ENCODE measurements at regions not wholly inside any gene's neighbourhood (a gene's known extent, or its start where the extent isn't known, plus 50 kb on each side); places are given as distances from the start of the nearest gene placed in this dataset.

DNA sequence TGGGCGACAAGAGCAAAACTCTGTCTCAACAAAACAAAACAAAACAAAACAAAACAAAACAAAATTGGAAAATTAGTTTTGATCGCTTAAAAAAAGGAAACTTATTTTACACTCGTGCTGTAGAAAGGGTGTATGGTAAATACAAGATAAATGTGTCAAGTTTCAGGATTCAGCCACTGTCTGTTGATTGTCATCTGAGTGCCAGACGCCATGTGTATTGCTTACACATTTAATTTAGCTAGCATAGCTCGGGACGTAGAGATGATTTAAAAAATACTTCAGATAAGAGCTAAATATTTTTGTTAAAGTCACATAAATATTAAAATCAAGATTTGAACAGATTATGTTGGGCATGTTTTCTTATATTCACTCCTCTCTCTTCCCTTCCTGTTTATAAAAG is 568.1 kb upstream of the ZNF804A start:
- no peak overlapping the region for H3K27ac ChIP-seq (ENCODE audit: low read depth)
- no peak overlapping the region for H3K4me2 ChIP-seq
- no peak overlapping the region for H3K27ac Mint-ChIP-seq
- H3K4me3 ChIP-seq: no peak overlapping the region
- H3K27me3 ChIP-seq (ENCODE audit: insufficient read depth): no peaks in the 10 kb centered on the region
- ATAC-seq: no peak
- no peaks in the 10 kb centered on the region for H3K36me3 Mint-ChIP-seq (ENCODE audit: low read depth)
- H3K27me3 Mint-ChIP-seq (ENCODE audit: insufficient read depth, low read depth, poor library complexity): no peaks in the 10 kb centered on the region
- H3K4me1 Mint-ChIP-seq: peaks cover 12% of the 10 kb centered on the region; the same call in 2 of the 3 replicates
- TF ChIP-seq, protein P1, sequence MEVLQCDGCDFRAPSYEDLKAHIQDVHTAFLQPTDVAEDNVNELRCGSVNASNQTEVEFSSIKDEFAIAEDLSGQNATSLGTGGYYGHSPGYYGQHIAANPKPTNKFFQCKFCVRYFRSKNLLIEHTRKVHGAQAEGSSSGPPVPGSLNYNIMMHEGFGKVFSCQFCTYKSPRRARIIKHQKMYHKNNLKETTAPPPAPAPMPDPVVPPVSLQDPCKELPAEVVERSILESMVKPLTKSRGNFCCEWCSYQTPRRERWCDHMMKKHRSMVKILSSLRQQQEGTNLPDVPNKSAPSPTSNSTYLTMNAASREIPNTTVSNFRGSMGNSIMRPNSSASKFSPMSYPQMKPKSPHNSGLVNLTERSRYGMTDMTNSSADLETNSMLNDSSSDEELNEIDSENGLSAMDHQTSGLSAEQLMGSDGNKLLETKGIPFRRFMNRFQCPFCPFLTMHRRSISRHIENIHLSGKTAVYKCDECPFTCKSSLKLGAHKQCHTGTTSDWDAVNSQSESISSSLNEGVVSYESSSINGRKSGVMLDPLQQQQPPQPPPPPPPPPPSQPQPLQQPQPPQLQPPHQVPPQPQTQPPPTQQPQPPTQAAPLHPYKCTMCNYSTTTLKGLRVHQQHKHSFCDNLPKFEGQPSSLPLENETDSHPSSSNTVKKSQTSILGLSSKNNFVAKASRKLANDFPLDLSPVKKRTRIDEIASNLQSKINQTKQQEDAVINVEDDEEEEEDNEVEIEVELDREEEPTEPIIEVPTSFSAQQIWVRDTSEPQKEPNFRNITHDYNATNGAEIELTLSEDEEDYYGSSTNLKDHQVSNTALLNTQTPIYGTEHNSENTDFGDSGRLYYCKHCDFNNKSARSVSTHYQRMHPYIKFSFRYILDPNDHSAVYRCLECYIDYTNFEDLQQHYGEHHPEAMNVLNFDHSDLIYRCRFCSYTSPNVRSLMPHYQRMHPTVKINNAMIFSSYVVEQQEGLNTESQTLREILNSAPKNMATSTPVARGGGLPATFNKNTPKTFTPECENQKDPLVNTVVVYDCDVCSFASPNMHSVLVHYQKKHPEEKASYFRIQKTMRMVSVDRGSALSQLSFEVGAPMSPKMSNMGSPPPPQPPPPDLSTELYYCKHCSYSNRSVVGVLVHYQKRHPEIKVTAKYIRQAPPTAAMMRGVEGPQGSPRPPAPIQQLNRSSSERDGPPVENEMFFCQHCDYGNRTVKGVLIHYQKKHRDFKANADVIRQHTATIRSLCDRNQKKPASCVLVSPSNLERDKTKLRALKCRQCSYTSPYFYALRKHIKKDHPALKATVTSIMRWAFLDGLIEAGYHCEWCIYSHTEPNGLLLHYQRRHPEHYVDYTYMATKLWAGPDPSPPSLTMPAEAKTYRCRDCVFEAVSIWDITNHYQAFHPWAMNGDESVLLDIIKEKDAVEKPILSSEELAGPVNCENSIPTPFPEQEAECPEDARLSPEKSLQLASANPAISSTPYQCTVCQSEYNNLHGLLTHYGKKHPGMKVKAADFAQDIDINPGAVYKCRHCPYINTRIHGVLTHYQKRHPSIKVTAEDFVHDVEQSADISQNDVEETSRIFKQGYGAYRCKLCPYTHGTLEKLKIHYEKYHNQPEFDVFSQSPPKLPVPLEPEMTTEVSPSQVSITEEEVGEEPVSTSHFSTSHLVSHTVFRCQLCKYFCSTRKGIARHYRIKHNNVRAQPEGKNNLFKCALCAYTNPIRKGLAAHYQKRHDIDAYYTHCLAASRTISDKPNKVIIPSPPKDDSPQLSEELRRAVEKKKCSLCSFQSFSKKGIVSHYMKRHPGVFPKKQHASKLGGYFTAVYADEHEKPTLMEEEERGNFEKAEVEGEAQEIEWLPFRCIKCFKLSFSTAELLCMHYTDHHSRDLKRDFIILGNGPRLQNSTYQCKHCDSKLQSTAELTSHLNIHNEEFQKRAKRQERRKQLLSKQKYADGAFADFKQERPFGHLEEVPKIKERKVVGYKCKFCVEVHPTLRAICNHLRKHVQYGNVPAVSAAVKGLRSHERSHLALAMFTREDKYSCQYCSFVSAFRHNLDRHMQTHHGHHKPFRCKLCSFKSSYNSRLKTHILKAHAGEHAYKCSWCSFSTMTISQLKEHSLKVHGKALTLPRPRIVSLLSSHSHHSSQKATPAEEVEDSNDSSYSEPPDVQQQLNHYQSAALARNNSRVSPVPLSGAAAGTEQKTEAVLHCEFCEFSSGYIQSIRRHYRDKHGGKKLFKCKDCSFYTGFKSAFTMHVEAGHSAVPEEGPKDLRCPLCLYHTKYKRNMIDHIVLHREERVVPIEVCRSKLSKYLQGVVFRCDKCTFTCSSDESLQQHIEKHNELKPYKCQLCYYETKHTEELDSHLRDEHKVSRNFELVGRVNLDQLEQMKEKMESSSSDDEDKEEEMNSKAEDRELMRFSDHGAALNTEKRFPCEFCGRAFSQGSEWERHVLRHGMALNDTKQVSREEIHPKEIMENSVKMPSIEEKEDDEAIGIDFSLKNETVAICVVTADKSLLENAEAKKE (CRISPR knock-in tag; IDR thresholded peaks at IDR 0.05): no peak
- TF ChIP-seq CREB1 (CRISPR knock-in tag; IDR thresholded peaks at IDR 0.05; ENCODE audit: low read depth): no peak
- TF ChIP-seq, protein P2, sequence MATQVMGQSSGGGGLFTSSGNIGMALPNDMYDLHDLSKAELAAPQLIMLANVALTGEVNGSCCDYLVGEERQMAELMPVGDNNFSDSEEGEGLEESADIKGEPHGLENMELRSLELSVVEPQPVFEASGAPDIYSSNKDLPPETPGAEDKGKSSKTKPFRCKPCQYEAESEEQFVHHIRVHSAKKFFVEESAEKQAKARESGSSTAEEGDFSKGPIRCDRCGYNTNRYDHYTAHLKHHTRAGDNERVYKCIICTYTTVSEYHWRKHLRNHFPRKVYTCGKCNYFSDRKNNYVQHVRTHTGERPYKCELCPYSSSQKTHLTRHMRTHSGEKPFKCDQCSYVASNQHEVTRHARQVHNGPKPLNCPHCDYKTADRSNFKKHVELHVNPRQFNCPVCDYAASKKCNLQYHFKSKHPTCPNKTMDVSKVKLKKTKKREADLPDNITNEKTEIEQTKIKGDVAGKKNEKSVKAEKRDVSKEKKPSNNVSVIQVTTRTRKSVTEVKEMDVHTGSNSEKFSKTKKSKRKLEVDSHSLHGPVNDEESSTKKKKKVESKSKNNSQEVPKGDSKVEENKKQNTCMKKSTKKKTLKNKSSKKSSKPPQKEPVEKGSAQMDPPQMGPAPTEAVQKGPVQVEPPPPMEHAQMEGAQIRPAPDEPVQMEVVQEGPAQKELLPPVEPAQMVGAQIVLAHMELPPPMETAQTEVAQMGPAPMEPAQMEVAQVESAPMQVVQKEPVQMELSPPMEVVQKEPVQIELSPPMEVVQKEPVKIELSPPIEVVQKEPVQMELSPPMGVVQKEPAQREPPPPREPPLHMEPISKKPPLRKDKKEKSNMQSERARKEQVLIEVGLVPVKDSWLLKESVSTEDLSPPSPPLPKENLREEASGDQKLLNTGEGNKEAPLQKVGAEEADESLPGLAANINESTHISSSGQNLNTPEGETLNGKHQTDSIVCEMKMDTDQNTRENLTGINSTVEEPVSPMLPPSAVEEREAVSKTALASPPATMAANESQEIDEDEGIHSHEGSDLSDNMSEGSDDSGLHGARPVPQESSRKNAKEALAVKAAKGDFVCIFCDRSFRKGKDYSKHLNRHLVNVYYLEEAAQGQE (IDR thresholded peaks at IDR 0.05; ENCODE audit: unreplicated experiment): no peak
- TF ChIP-seq, protein P3, sequence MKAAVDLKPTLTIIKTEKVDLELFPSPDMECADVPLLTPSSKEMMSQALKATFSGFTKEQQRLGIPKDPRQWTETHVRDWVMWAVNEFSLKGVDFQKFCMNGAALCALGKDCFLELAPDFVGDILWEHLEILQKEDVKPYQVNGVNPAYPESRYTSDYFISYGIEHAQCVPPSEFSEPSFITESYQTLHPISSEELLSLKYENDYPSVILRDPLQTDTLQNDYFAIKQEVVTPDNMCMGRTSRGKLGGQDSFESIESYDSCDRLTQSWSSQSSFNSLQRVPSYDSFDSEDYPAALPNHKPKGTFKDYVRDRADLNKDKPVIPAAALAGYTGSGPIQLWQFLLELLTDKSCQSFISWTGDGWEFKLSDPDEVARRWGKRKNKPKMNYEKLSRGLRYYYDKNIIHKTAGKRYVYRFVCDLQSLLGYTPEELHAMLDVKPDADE (IDR thresholded peaks at IDR 0.05): no peak
- TF ChIP-seq ZNF114 (CRISPR knock-in tag; IDR thresholded peaks at IDR 0.05): no peak
- no peak for TF ChIP-seq EZH2 (IDR thresholded peaks at IDR 0.05; ENCODE audit: low read depth, unreplicated experiment)
- no peak for TF ChIP-seq EZH2phosphoT487 (IDR thresholded peaks at IDR 0.05; ENCODE audit: unreplicated experiment)
- TF ChIP-seq ZNF331 (CRISPR knock-in tag; IDR thresholded peaks at IDR 0.05; ENCODE audit: low read depth): no peak
- no peak for TF ChIP-seq STAT1 (IDR thresholded peaks at IDR 0.05; ENCODE audit: unreplicated experiment)
- TF ChIP-seq JUNB (IDR thresholded peaks at IDR 0.05; ENCODE audit: unreplicated experiment): no peak
- TF ChIP-seq POLR2AphosphoS5 (IDR thresholded peaks at IDR 0.05; ENCODE audit: low read depth): no peak
- TF ChIP-seq, protein P4, sequence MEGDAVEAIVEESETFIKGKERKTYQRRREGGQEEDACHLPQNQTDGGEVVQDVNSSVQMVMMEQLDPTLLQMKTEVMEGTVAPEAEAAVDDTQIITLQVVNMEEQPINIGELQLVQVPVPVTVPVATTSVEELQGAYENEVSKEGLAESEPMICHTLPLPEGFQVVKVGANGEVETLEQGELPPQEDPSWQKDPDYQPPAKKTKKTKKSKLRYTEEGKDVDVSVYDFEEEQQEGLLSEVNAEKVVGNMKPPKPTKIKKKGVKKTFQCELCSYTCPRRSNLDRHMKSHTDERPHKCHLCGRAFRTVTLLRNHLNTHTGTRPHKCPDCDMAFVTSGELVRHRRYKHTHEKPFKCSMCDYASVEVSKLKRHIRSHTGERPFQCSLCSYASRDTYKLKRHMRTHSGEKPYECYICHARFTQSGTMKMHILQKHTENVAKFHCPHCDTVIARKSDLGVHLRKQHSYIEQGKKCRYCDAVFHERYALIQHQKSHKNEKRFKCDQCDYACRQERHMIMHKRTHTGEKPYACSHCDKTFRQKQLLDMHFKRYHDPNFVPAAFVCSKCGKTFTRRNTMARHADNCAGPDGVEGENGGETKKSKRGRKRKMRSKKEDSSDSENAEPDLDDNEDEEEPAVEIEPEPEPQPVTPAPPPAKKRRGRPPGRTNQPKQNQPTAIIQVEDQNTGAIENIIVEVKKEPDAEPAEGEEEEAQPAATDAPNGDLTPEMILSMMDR (conservative IDR thresholded peaks at IDR 0.05; ENCODE audit: low read depth in 2 of 2): no peak
- TF ChIP-seq NANOG (IDR thresholded peaks at IDR 0.05; ENCODE audit: borderline replicate concordance): no peak
- H3K79me2 ChIP-seq (replicated peaks; ENCODE audit: insufficient read depth): no peaks in the 10 kb centered on the region
- no peak for DNase-seq (ENCODE audit: low spot score)
- H4K20me1 ChIP-seq (replicated peaks; ENCODE audit: insufficient read depth): no peaks in the 10 kb centered on the region
- no peaks in the 10 kb centered on the region for H3K9me3 Mint-ChIP-seq
- H3K4me1 ChIP-seq (ENCODE audit: insufficient read depth): no peaks in the 10 kb centered on the region; the same call in 1 of the 2 replicates
- no peak overlapping the region for H2AFZ ChIP-seq
- no peaks in the 10 kb centered on the region for H3F3A ChIP-seq (replicated peaks; ENCODE audit: low read depth)
- H3K4me3 Mint-ChIP-seq: no peak overlapping the region
- H3K9me2 ChIP-seq (ENCODE audit: insufficient read depth): no peaks in the 10 kb centered on the region
- no peaks in the 10 kb centered on the region for H3K36me3 ChIP-seq (ENCODE audit: insufficient read depth)

Data from GM23338 (cell line).